Activated CD4-positive, CD25-positive, alpha-beta regulatory T cell (primary cell): ENCODE measurements at regions not wholly inside any gene's neighbourhood (a gene's known extent, or its start where the extent isn't known, plus 50 kb on each side); places are given as distances from the start of the nearest gene placed in this dataset.
"Not testable (repeated sequence)": the region's sequence is repeated elsewhere in the genome, so short reads cannot be mapped to it uniquely, and the experiment has no call there.

Experiments used
- DNase-seq, 4 experiments: peaks; one replicate each; lab custom pipeline; 2025; lab: John Stamatoyannopoulos, UW

DNA sequence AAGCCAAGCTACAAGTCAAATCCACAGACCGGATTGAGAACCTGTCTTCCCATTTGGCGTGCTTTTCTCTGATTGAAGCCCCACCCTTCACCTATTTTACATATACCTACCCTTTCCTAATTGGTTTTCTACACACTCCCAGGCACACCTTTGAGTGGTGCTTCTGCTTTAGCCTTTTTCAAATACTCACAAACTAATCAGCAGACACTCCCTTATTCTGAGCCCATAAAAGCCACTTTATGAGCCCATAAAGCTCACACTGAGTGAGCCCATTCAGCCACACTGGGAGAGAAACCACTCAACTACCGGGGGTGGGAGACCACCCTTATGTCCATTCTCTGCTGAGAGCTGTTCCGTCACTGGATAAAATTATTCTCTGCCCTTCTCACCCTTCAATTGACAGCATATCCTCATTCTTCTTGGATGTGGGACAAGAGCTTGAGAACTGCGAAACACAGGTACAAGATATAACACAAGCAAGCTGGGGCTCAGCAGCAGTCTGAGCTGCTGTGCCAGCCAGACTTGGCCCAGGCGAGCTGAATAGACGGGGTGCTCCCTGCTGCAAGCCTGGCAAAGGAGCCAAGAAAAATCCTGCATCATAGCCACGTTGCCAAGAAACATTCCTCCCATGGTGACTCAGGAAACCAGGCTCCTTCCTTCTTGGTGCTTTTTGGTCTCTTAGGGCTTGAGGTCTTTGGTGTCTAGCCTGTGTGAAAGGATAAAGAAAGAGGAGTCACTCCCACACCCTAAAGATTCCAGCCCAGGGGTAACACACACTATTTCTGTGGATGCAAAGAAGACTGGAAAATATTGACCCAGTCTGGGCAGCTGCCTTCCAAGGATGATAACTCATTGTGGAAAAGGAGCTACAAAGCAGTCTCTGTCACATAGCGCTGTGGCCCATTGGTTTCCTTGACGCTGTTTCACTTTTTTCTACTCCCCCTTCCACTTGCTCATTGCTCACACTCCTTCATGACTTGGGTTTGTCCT lies 609.7 kb downstream of the MCTP2 start:
- no peak for DNase-seq

DNA sequence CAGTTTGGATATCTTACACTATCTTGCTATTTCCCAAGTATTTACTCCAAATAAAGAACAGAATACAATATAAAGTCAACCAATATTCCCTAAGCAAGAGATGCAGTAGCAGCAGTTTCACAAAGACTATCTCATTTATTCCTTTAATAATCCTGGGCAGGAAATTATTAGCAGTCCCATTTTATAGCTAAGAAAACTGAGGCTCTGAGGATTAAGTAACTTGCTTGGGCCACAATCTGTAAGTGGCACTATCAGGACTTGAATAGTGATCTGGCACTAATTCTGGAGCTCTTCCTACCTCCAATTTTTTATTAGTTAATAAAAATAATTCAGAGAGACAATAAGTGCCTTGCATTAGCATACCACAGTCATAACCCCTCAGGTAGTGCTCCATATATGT lies 611.7 kb downstream of the MCTP2 start:
- no peak for DNase-seq

DNA sequence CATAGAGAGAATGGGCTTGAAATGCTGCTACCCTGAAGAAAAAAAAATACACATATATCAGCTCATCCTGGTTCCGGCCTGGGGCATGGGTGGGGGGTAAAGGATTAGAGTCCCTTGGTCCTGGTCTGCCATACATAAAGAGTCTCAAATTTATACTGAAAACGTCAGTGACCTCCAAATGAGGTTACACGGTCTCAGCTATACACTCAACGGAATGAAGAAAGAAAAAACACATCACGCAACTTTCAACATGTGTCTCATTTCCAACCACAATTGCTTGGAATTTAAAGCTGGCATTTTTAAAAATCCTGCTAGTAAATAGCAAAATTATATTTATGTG lies 612.8 kb downstream of the MCTP2 start:
- no peak for DNase-seq

DNA sequence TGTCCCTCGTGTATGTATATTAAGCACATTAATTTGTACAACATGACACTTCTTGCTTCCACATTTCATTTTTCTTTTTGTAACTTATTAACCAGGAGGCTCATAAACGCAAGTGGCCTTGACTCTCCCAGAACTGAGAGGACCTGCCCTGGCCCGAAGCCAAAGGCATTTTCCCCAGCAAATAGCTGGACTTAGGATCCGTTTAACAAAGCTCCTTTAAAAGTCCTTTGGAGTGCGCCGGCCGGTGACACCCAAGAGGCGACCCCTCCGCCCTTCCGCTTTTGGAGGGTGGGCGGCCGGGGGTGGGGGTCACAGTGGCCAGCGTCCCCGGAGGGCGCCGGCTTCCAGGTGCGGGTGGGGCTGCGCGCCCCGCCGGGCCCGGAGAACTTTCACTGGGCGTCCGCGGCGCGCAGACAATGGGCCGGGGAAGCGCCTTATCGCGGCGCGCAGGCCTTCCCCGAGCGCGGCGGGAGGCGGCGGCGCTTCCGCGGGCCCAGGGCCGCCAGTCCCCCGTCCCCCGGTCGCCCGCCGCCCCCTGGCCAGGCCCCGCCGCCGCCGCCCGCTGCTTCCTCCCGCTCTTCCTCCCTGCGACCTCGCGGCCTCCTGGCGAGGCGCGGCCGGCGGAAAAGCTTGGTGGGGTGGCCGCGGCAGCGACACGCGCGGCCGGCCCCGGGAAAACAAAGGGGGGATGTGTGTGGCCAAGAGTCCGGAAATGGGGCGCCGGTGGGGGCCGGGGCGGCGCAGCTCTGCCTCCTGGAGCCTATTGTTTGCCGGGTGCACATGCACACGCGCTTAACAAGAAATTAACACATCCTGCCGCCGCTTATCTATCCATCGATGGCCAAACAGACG lies 613.4 kb downstream of the MCTP2 start:
- no peak for DNase-seq

DNA sequence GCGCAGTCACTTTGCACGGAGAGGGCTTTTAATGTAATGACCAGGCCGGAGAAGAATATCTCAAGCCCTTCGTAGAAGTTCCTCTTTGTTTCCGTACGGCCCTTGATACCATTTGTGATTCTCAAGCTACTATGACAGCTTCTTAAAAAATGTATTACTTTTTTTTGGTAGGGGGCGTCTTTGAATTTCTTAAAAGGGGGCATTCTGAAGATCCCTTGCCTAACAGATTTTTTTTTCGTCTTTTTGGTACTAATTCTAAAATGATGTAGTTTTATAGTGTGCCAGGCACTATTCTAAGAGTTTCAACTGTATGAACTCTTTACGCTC lies 614.0 kb downstream of the MCTP2 start:
- no peak for DNase-seq

DNA sequence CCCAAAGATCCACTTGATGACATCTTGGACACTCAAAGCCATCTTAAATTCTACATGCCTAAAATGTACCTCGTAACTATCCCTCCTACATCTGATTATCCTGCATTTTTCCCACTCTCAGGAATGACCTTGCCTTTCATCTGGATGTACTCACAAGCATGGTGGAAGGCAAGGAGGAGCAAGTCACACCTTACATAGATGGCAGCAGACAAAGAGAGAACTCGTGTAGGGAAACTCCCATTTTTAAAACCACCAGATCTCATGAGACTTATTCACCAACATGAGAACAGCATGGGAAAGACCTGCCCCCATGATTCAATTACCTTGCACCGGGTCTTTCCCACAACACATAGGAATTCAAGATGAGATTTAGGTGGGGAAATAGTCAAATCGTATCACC lies 616.0 kb downstream of the MCTP2 start:
- DNase-seq = no peak

DNA sequence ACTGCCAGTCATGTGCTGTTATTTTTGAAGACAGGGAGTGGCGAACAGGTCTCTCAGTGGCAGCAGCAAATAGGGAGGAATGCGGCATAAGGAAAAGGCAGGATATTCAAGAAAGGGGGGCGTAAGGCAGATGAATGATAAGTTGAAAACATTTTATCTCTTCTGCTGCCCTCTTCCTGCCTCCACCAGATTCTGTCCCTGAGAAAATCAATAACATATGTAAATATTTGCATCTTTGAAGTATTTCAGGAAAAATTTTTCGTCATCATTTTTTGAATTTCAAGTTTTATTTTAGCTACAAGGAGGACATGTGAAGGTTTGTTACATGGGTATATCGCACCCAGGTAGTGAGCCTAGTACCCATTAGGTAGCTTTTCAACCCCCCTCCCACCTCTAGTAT lies 616.7 kb downstream of the MCTP2 start:
- no peak for DNase-seq

DNA sequence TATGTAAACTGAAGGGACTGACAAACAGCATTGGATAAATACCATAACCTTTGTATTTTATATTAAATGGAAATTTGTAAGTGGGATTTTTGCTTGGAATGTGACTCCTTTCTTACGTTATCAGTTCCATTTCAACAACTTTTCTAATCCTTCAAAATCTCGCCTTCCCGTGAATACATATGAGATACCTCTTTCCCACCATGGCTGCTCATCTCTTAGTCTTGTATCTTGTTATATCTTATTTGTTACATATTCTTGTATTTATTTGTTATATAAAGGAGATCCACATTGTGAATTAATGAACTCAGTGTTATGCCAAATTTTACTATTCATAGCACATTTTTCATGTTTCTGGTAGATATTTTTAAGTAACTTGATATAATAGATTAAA lies 623.7 kb downstream of the MCTP2 start:
- DNase-seq = no peak

DNA sequence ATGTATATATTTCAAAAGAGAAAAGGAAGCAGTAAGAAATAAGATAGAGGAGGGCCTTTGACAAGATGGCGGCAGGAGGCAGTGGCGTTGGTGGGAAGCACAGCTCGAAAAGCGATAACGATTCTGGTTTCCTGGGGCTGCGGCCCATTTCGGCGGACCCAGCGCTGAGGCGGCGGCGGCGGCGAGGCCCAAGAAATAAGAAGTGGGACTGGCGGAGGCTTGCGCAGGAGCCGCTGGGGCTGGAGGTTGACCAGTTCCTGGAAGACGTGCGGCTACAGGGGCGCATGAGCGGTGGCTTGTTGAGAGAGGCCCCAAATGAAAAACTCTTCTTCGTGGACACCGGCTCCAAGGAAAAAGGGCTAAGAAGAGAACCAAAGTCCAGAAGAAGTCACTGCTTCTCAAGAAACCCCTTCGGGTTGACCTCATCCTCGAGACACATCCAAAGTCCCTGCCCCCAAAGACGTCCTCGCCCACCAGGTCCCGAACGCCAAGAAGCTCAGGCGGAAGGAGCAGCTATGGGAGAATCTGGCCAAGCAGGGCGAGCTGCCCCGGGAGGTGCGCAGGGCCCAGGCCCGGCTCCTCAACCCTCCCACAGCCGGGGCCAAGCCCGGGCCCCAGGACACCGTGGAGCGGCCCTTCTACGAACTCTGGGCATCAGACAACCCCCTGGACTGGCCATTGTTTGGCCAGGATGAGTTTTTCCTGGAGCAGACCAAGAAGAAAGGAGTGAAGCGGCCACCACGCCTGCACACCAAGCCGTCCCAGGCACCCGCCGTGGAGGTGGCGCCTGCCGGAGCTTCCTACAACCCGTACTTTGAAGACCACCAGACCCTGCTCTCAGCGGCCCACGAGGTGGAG lies 624.3 kb downstream of the MCTP2 start:
- no peak for DNase-seq

DNA sequence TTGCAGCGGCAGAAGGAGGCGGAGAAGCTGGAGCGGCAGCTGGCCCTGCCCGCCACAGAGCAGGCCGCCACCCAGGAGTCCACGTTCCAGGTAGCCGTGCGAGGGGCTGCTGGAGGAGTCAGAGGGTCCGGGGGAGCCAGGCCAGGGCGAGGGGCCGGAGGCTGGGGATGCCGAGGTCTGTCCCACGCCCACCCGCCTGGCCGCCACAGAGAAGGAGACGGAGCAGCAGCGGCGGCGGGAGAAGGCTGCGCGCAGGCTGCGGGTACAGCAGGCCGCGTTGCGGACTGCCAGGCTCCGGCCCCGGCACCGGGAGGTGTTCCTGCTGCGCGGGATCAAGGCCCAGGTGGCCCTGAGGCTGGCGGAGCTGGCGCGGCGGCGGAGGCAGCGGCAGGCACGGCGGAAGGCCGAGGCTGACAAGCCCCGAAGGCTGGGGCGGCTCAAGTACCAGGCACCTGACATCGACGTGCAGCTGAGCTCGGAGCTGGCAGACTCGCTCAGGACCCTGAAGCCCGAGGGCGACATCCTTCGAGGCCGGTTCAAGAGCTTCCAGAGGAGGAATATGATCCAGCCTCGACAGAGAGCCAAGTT lies 625.0 kb downstream of the MCTP2 start:
- no peak for DNase-seq

DNA sequence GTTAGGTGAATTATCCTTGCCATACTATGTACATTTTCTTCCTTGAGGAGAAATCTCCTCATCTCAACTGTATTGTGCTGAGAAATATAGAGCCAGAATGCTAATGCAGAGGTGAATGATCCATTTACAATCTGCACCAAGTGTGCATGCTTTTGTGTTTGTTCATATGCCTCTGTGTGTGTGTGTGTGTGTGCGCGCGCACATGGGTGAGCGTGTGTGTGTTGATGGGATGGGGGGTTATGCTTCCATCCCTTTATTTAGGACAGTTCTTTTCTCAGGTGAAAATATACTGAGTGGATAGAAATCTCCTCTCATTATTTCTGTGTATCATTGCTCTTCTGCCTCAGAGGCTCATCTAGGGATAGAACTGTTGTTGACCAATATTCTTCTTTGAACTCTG lies 626.1 kb downstream of the MCTP2 start:
- DNase-seq = no peak

DNA sequence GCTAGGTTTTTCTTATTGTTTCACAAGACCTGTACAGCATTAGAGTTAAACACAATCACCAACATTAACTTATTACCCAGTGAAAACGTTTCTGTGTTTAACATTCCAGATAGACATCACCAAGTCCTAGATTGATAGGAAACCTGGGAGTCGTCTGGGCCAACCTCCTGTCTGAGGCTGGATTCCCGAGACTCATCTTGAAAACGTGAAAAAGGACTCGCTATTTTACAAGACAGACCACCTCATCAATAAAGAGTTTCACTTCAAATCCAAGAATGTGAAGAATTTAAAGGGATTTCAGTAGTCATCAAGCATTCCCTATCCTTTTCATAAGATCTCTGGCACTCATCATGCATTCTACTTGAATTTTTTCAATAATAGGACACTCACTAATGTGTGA lies 626.6 kb downstream of the MCTP2 start:
- DNase-seq = no peak

DNA sequence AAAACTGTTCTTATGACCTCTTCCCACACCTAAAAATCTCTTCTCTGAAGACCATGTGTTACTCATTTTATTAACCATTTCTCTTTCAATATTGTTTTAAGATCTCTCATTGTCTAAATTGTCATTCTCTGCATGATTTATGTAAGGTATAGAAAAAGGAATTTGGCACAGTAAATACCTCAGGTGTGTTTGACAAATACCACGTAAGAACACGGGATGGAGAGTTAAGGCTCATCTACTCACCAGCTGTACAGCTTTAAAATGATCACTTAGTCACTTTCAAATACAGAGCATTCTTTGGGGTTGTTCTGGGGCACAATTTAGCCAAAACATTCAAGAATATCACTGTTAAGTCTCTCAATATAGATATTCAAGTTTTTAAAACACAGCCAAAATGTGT lies 627.1 kb downstream of the MCTP2 start:
- DNase-seq = no peak

DNA sequence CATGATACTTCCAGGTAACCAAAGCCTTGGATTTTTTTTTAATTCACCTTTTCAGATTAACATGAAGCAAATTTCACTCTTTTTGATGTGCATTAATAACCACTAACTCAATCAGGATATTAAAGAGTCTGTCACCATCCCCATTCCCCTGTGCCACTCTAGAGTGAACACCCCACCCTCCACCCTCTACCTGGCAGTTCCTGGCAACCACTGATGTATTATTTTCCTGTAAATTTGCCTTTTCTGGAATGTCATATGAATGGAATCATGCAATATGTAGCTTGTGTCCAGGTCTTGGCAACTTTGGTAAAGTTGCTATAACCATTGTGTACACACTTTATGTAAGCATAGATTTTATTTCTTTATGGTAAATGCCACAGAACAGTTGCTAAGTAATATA lies 627.6 kb downstream of the MCTP2 start:
- no peak for DNase-seq

DNA sequence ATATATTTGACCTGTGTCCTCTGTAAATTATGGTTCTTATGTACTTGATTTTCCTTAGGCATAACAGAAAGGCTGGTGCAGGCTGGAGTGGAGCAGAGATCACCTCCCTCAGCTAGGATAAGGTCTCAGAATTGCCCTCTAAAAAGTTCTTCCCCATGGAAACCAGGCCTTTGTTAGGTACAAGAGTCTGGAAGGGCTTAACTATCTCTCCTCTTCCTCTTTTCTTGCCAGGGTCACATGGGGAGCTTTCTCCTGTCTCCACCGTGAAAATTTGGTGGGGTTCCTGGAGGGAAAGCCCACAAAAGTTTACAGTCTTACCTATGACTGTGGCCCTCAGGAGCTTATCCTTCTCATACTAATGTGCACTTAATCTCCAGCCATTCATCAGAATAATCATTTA lies 633.2 kb downstream of the MCTP2 start:
- DNase-seq = no peak

DNA sequence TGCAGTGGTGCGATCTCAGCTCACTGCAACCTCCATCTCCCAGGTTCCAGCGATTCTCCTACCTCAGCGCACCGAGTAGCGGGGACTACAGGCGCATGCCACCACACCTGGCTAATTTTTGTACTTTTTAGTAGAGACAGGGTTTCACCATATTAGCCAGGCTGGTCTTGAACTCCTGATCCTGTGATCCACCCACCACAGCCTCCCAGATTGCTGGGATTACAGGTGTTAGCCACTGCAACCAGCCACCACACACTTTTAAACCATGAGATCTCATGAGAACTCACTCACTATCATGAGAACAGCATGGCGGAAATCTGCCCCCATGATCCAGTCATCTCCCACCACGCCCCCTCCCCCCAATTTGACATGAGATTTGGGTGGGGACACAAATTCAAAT lies 636.9 kb downstream of the MCTP2 start:
- DNase-seq = not testable (repeated sequence)

DNA sequence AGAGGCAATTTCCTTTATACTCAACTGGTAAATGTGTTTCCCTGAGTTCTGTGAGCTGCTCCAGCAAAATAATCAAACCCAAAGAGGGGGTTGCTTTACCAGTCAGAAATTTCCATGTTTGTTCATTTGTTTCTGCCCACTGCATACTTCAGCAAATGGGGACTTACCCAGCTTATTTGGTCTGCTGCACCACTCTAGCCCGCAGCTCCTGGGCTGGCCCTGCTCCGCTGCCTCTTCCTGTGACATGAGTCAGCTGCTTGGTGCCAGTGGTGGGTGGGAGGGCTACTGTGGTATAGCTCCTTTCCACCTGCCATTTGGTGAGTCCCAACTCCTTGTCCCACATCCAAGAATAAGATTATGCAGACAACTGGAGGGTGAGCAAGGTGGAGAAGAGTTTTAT lies 644.2 kb downstream of the MCTP2 start:
- no peak for DNase-seq

DNA sequence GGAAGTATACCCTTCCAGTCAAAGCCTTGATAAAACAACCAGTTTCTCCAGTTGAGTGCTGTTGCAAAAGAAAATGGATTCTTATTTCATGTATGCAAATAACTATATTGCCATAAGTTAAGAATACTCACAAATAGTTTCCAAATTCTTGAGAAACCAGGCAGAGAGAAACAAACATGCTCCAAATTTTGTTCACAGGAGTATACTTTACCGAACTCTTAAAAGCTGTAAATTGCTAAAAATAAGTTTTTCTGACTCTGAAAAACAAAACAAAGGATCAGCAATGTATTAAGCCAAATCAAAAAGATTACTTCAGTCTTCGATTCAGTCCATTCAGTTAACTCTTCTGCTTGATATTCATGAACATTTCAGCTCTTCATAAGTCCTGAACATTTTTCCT lies 646.5 kb downstream of the MCTP2 start:
- DNase-seq = no peak

DNA sequence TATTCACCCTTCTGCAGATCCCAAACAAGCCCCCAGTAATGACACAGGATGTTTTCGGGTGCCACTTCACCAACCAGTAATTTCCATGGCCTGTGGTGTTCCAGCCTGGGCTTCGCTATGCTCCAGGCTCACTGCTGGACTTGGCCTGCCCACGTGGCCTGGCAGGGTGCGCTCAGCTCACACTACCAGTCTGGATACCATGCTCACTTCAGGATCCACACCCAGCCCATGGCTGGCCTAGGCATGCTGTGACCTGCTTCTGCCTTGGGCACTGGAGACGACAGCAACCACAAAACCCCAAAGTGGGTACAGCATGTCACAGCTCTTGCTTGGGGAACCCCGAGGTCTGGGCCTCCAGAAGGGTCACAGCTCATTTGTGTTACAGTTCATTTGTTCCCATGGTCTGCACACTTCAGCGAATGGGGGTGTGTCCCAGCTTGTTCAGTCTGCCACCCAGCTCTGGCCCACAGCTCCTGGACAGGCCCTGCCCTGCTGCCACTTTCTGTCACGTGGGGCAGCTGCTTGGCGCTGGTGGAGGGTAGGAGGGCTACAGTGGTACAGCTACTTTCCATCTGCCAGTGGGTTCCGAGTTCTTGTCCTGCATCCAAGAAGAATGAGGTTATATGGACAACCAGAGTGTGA lies 650.8 kb downstream of the MCTP2 start:
- DNase-seq = no peak

DNA sequence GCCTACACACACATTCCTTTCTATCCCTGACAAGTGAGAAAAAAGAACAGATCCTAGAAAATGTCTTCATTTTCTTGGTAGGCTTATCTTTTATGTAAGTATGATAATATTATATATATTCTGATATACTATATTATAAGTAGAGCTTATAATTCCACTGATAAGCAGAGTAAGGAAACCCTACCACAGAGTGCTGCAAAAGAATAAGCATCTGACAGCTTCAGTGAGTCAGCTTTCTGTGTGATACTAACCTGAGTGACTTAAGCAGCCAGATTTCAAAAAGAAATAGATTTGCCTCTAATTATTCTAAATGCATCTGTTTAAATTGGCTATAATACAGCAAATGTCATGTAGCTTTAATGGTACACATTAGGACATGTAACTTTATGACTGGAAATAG lies 656.0 kb downstream of the MCTP2 start:
- DNase-seq = no peak

DNA sequence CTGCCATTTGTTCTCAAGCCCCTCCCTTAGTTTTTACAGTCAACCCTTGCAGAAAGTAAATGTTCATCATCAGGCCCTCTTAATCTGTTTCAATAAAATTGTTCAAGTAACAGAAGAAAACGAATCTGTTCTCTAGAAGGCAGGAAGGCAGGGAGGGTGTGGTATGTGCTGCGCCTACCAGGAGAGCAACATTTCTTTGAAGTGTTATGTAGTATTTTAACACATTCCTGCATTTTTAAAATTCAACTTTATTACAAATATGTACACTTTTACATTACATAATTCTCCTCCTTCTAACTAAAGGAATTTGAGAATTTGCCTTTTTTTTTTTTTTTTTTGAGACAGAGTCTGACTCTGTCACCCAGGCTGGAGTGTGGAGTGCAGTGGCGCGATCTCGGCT lies 657.8 kb downstream of the MCTP2 start:
- no peak for DNase-seq

DNA sequence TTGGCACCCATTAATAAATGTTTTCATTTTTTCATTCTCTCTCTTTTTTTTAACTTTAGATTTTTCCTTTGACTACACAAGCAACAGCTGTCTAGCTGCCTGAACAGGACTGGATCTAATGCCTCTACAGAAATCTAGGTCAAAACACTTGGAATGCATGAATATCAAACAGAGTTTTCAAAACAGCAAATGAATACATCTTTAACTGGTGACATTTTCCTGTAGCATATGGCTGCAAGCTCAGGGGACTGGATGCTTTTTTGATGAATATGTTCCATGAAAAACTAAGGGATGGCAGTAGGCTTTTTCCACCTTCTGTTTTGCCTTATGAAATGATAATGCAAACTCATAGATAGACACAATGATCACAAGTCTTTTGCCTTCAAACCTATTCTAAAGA lies 661.7 kb downstream of the MCTP2 start:
- no peak for DNase-seq
